HL-60 (cell line): ENCODE measurements at regions not wholly inside any gene's neighbourhood (a gene's known extent, or its start where the extent isn't known, plus 50 kb on each side); places are given as distances from the start of the nearest gene placed in this dataset.
"Not testable (repeated sequence)": the region's sequence is repeated elsewhere in the genome, so short reads cannot be mapped to it uniquely, and the experiment has no call there.

Source experiments
- DNase-seq, 2 experiments: peaks; one replicate each; pipeline ENCODE4 v3.0.0-alpha.2; 2010 to 2020; ENCODE audit warnings: low read depth in 1 of 2, low spot score in 1 of 2
- H3K27ac ChIP-seq: fragments of 250-450 bp; sonication (Bioruptor Pico); replicated peaks from 2 replicates; pipeline ENCODE4 v1.5.1; 2020; ENCODE audit warnings: mild to moderate bottlenecking, moderate library complexity
- H3K27me3 ChIP-seq: fragments of 250-450 bp; sonication (Bioruptor Pico); 2 replicates; pipeline ENCODE4 v1.5.1; 2021; ENCODE audit warnings: mild to moderate bottlenecking, moderate library complexity; ENCODE audit not compliant: insufficient read depth, poor library complexity, severe bottlenecking
- H3K4me3 ChIP-seq: replicated peaks from 2 replicates; pipeline ENCODE4 v1.5.1; 2011; ENCODE audit warnings: mild to moderate bottlenecking, control low read depth, low read length; ENCODE audit not compliant: insufficient read depth
- CTCF ChIP-seq: IDR thresholded peaks from one replicate; pipeline ENCODE4 v1.5.1; 2011; ENCODE audit warnings: low read length, control low read depth, inconsistent platforms; ENCODE audit not compliant: insufficient read depth
- GABPA ChIP-seq: IDR thresholded peaks from 2 replicates; pipeline ENCODE4 v1.6.1; 2012; ENCODE audit warnings: low read depth
- POLR2AphosphoS5 ChIP-seq: IDR thresholded peaks from 2 replicates; pipeline ENCODE4 v1.6.1; 2012; ENCODE audit warnings: low read depth
- REST ChIP-seq: IDR thresholded peaks from 2 replicates; pipeline ENCODE4 v1.6.1; 2012; ENCODE audit warnings: low read depth; ENCODE audit not compliant: insufficient replicate concordance
- SPI1 ChIP-seq: IDR thresholded peaks from 2 replicates; pipeline ENCODE4 v1.6.1; 2012; ENCODE audit warnings: low read depth, mild to moderate bottlenecking, borderline replicate concordance

DNA sequence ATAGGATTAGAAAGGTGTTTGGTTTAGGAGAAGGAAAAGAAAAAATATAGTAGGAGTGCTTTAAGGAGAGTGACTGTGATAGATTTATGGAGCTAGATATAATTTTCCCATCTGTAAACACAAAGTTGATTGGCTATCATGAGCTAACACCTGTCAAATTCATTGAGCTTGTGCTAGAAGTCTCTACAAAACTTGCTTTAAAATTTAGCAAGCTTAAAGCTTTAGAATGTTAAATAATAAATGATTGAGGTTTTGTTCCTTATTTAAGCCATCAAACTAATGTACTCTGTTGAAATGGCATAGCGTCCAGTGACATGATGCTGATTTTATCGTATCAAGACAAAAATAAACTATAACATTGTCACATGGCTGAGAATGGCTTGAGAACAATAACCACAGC, 1497.4 kb upstream of the DDX18 start:
- DNase-seq: no peak
- no peak overlapping the region for H3K4me3 ChIP-seq
- no peaks in the 10 kb centered on the region for H3K27me3 ChIP-seq
- TF ChIP-seq SPI1: no peak
- no peak overlapping the region for H3K27ac ChIP-seq

DNA sequence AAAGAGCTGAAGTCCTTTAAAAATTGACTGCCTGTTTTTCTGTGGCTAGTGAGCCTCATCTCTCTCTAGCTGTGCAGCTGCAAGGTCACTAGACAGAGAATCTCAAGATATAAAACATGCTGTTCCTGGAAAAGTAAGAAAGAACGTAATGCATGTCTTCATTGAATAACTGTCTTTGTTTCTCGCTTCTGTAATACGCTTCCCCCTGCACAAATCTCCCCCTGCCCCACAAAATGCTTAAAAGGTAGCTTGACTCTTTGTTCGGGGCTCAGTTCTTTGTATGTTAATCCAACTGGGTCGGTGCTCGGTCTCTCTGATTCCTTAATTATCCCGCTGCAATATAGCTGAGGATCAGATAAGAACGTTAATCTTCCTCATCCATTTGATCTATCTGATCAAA, 1495.9 kb upstream of the DDX18 start:
- not testable (repeated sequence) for H3K27ac ChIP-seq, H3K27me3 ChIP-seq, H3K4me3 ChIP-seq, DNase-seq

- no peak for DNase-seq
- Histone ChIP-seq H3K27ac (no peak overlapping the region), H3K27me3 (no peaks in the 10 kb centered on the region), H3K4me3 (no peak overlapping the region)
- no peak for TF ChIP-seq POLR2AphosphoS5
- no peak for TF ChIP-seq GABPA
These were observed 1495.5 kb upstream of the DDX18 start for GRCh38 chr2:116319001-116319400.

DNA sequence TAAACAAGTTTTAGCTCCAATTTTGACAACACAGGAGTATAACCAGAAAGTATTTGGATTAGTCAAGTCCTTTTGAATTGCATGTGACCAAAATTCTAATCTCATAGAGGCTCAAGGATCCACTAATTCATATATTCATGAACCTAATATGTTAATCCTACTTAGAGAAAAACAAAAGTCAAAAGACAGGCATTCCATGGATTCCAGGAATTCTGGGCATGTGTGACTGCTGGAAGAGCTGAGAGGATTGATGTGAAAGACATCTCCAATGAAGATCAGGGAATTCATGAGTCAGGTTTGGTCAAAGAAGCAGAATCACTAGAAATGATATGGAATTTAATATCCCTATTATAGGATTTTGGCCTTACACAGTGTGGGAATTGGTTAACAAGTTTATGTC, 1494.6 kb upstream of the DDX18 start:
- DNase-seq: no peak
- Histone ChIP-seq H3K27ac (no peak overlapping the region), H3K27me3 (no peaks in the 10 kb centered on the region), H3K4me3 (no peak overlapping the region)
- TF ChIP-seq CTCF (no peak), POLR2AphosphoS5 (no peak), SPI1 (no peak), GABPA (no peak), REST (no peak)

DNA sequence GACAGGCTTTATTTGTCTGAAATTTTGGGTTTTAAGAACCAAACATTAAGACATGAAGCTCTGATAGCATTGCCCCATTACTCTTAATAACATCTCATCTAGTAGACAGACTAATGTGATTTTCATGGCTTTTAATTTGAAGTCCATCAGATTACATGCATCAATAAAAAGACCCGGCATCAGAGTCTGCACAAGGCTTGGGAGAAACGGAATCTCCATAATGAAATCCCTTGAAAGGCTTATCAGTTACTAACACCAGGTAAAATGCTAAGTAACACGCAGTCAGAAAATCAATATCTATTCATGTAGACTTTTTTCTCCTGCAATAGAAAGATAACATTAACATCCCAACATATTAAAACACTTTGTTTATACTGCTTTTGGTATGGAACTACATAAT, 1485.2 kb upstream of the DDX18 start:
- Histone ChIP-seq H3K27me3 (no peaks in the 10 kb centered on the region), H3K4me3 (no peak overlapping the region)
- DNase-seq: no peak

More for the DNA sequence above, 1485.2 kb upstream of the DDX18 start:
- H3K27ac ChIP-seq: no peak overlapping the region
- no peak for TF ChIP-seq CTCF
- no peak for TF ChIP-seq REST
- no peak for TF ChIP-seq POLR2AphosphoS5
- no peak for TF ChIP-seq SPI1
- TF ChIP-seq GABPA: no peak
